ENCODE measurements at regions not wholly inside any gene's neighbourhood (a gene's known extent, or its start where the extent isn't known, plus 50 kb on each side); places are given as distances from the start of the nearest gene placed in this dataset.

DNA sequence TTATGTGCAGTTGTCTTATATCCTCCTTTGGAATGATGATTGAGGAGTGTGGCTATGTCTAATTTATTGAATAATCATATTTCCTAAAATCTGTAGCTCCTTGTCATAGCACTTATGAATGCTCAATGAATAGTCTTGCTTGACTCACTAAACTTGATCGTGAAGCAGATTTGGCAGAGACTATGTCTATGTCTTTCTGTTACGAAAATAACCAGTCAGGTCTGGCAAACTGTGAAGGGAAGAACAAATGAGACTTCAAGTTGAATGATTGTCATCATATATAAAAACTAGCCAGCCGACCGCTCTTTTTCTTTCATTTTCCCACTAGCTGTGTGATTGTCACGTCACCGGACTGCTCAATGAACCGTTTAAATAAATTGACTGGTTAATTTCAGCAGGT, 1303.9 kb upstream of the GJE1 start:
- DNase-seq (ENCODE audit: low read depth) = no peak
- TF ChIP-seq MYC (IDR thresholded peaks at IDR 0.05; ENCODE audit: low read depth, low read length) (no peak), POLR2A (IDR thresholded peaks at IDR 0.05; ENCODE audit: extremely low read depth, insufficient read length) (no peak)
- TF ChIP-seq, protein P1, sequence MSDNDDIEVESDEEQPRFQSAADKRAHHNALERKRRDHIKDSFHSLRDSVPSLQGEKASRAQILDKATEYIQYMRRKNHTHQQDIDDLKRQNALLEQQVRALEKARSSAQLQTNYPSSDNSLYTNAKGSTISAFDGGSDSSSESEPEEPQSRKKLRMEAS (IDR thresholded peaks at IDR 0.05; ENCODE audit: low read depth, low read length) = no peak
- TF ChIP-seq, protein P2, sequence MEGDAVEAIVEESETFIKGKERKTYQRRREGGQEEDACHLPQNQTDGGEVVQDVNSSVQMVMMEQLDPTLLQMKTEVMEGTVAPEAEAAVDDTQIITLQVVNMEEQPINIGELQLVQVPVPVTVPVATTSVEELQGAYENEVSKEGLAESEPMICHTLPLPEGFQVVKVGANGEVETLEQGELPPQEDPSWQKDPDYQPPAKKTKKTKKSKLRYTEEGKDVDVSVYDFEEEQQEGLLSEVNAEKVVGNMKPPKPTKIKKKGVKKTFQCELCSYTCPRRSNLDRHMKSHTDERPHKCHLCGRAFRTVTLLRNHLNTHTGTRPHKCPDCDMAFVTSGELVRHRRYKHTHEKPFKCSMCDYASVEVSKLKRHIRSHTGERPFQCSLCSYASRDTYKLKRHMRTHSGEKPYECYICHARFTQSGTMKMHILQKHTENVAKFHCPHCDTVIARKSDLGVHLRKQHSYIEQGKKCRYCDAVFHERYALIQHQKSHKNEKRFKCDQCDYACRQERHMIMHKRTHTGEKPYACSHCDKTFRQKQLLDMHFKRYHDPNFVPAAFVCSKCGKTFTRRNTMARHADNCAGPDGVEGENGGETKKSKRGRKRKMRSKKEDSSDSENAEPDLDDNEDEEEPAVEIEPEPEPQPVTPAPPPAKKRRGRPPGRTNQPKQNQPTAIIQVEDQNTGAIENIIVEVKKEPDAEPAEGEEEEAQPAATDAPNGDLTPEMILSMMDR (IDR thresholded peaks at IDR 0.05; ENCODE audit: low read depth, low read length) = no peak
- H3K4me3 ChIP-seq (ENCODE audit: low read depth, low read length) = no peak overlapping the region

DNA sequence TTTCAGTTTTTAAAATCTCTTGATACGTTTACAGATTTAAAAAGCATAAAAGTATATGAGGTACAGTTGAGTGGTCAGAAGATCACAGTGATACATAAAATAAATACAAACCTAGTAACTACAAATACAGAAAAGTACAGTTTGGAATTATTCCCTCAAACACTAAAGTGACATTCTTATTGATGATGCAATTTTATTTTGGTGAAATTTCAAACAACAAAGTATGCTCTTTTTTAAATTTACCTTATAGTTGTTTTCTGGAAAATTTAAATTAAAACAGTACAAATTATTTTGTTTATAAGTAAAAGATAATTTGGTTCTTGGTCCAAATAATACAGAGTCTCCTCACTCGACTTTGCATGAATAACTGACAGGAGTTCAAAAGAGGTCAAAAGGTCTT, 1305.1 kb upstream of the GJE1 start:
- H3K4me3 ChIP-seq (ENCODE audit: low read depth, low read length) = no peak overlapping the region
- no peak for DNase-seq (ENCODE audit: low read depth)
- TF ChIP-seq, protein P2 (IDR thresholded peaks at IDR 0.05; ENCODE audit: low read depth, low read length) = no peak

DNA sequence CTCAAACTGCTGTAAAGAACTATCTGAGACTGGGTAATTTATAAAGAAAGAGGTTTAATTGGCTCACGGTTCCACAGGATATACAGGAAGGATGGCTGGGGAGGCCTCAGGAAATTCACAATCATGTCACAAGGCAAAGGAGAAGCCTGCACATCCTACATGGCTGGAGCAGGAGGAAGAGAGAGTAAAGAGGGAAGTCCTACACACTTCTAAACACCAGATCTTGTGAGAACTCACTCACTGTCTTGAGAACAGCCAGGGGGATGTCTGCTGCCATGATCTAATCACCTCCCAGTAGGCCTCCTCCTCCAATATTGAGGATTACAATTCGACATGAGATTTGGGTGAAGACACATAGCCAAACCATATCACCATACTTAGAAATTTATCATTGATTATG, 1307.0 kb upstream of the GJE1 start:
- no peak for TF ChIP-seq MYC (IDR thresholded peaks at IDR 0.05; ENCODE audit: low read depth, low read length)
- TF ChIP-seq, protein P2 (IDR thresholded peaks at IDR 0.05; ENCODE audit: low read depth, low read length) = no peak
- H3K4me3 ChIP-seq (ENCODE audit: low read depth, low read length) = no peak overlapping the region
- no peak for DNase-seq (ENCODE audit: low read depth)

DNA sequence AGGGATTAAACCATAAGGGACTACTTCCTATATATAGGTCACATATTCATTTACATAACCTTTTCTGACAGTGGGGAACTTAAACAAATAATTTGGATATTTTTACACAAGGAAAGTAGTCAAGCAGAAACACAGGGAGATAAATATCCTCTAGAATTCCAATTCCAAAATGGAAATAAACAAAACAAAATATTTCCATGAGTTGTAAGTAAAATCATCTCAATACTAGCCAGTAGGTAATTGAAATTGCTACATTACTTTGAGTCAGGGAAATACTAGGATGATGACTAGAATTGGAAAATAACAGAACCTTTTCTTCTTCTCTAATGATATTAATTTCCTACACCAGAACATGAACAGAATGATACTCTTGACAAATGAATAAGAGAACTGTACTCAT, 1308.1 kb upstream of the GJE1 start:
- TF ChIP-seq, protein P1 (IDR thresholded peaks at IDR 0.05; ENCODE audit: low read depth, low read length) = no peak
- H3K4me3 ChIP-seq (ENCODE audit: low read depth, low read length) = no peak overlapping the region
- DNase-seq (ENCODE audit: low read depth) = no peak

DNA sequence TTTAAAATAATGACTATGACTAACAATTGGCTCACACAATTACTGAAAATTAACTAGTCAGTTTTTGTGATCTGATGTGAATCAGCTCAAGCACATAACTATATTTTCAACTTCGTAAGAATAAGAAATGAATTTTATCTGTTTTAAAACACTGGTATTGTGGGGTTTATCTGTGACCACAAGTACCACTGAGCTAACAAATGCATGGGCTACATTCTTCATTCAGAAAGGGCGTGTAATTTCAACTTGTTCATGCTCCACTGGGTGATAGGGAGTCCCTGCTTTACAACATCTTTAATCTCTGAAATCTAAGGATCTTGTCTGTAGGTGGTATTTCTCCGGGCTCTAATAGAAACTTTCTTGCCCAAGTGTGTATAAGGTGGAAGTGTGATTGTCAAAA, 1311.5 kb upstream of the GJE1 start:
- no peak for DNase-seq (ENCODE audit: low read depth)
- TF ChIP-seq, protein P1 (IDR thresholded peaks at IDR 0.05; ENCODE audit: low read depth, low read length) = no peak
- TF ChIP-seq MYC (IDR thresholded peaks at IDR 0.05; ENCODE audit: low read depth, low read length) (no peak), POLR2A (IDR thresholded peaks at IDR 0.05; ENCODE audit: extremely low read depth, insufficient read length) (no peak)
- TF ChIP-seq, protein P2 (IDR thresholded peaks at IDR 0.05; ENCODE audit: low read depth, low read length) = no peak

DNA sequence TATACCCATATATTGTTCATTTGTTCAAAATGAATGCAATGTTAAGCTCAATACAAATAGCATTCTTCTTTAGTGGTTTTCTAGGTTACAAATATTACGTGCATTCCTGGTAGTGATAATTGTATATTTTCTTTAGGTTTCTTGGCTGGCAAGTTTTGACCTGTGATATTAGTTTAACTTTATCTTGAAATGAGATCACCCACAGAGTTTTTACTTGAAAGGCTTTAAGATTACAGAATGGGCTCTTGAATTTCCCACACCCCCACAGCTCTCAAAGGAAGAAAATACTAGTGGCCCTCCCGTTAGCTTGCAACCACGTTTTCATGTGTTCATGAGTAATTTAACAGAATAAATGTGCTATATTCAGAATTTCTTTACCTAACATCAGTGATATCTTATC, 1315.5 kb upstream of the GJE1 start:
- H3K4me3 ChIP-seq (ENCODE audit: low read depth, low read length) = no peak overlapping the region
- DNase-seq (ENCODE audit: low read depth) = no peak
- TF ChIP-seq POLR2A (IDR thresholded peaks at IDR 0.05; ENCODE audit: extremely low read depth, insufficient read length) (no peak), MYC (IDR thresholded peaks at IDR 0.05; ENCODE audit: low read depth, low read length) (no peak)
- TF ChIP-seq, protein P1 (IDR thresholded peaks at IDR 0.05; ENCODE audit: low read depth, low read length) = no peak
- TF ChIP-seq, protein P2 (IDR thresholded peaks at IDR 0.05; ENCODE audit: low read depth, low read length) = no peak

More for the DNA sequence above, 1311.5 kb upstream of the GJE1 start:
- H3K4me3 ChIP-seq (ENCODE audit: low read depth, low read length) = no peak overlapping the region
